ENCODE measurements at regions not wholly inside any gene's neighbourhood (a gene's known extent, or its start where the extent isn't known, plus 50 kb on each side); places are given as distances from the start of the nearest gene placed in this dataset.

DNA sequence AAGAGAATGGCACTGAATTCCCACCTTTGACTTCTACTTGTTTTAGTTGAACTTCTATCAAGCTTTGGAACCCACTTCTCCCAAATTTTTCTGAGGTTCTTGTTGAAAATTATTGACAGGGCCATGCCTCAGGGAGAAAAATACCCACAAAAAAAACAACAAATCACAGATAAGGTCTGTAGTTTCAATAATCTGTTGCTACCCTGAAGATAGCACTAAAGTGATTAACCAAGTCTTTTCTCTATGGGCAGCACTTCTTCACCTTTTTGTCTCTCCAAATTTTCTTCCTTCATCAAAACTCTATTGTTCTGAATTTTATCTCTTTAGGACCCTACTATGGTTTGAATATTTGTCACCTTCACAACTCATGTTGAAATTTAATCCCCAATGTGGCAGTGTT is 154.3 kb upstream of the FGF10 start:
- Histone ChIP-seq H2BK120ac (ENCODE audit: low read depth, low read length) (no peak overlapping the region), H2AFZ (replicated peaks; ENCODE audit: low read length, poor library complexity) (no peak overlapping the region), H3K9me3 (ENCODE audit: control insufficient read depth, insufficient read depth, low read length) (no peaks in the 10 kb centered on the region), H3K56ac (ENCODE audit: extremely low read depth, insufficient read depth, low read length) (no peak overlapping the region), H3K27ac (ENCODE audit: insufficient read depth, low read length) (no peak overlapping the region), H3K4ac (ENCODE audit: low read depth, low read length) (no peak overlapping the region), H3K36me3 (ENCODE audit: control insufficient read depth, insufficient read depth, low read length) (no peaks in the 10 kb centered on the region), H2AK5ac (ENCODE audit: low read depth, low read length) (no peak overlapping the region), H3K4me1 (ENCODE audit: control insufficient read depth, insufficient read depth, low read length) (no peaks in the 10 kb centered on the region), H3K23ac (ENCODE audit: low read depth, low read length) (no peak overlapping the region), H4K5ac (ENCODE audit: low read depth, low read length) (no peak overlapping the region), H4K8ac (ENCODE audit: low read depth in 2 of 2, low read length in 2 of 2) (no peak overlapping the region), H3K27me3 (ENCODE audit: control insufficient read depth, insufficient read depth, low read length) (no peaks in the 10 kb centered on the region), H2BK20ac (ENCODE audit: low read depth, low read length) (no peak overlapping the region), H4K91ac (ENCODE audit: insufficient read depth, low read depth, low read length) (no peak overlapping the region), H3K4me3 (ENCODE audit: insufficient read depth, low read depth, low read length) (no peak overlapping the region), H2BK5ac (ENCODE audit: low read depth, low read length, poor library complexity, severe bottlenecking) (no peak overlapping the region), H3K4me2 (ENCODE audit: low read depth, low read length) (no peak overlapping the region), H3K18ac (ENCODE audit: low read depth, low read length) (no peak overlapping the region), H3K9ac (ENCODE audit: low read depth, low read length) (no peak overlapping the region), H2AK9ac (replicated peaks; ENCODE audit: low read depth, low read length, poor library complexity) (no peak overlapping the region), H2BK15ac (ENCODE audit: low read depth, low read length) (no peak overlapping the region), H3K14ac (replicated peaks; ENCODE audit: low read depth, low read length) (no peak overlapping the region), H3K9me1 (ENCODE audit: insufficient read depth, low read length) (no peaks in the 10 kb centered on the region), H3K79me1 (ENCODE audit: low read depth in 1 of 2, low read length in 2 of 2) (no peaks in the 10 kb centered on the region), H4K20me1 (ENCODE audit: insufficient read depth, low read length) (no peaks in the 10 kb centered on the region)
- no TSS peak for BruUV-seq (replicated peaks)
- dilution Hi-C loops (cut with HindIII; ENCODE audit: low sequenced_read_pairs, unreplicated experiment) (no loop called here), intact Hi-C loops (cut with micrococcal nuclease) (no loop called here), in situ Hi-C loops (cut with MboI; ENCODE audit: low sequenced_read_pairs) (no loop called here)
- TF ChIP-seq CHD1 (IDR thresholded peaks at IDR 0.05; ENCODE audit: low read depth, low read length) (no peak), CTCF (conservative IDR thresholded peaks at IDR 0.05; ENCODE audit: low read depth, low read length) (no peak), BHLHE40 (IDR thresholded peaks at IDR 0.05; ENCODE audit: low read depth, low read length) (no peak), RCOR1 (IDR thresholded peaks at IDR 0.05; ENCODE audit: insufficient replicate concordance, low read length) (no peak), MXI1 (IDR thresholded peaks at IDR 0.05; ENCODE audit: borderline replicate concordance, low read depth, low read length) (no peak), POLR2A (IDR thresholded peaks at IDR 0.05; ENCODE audit: low read depth, low read length) (no peak), FOS (IDR thresholded peaks at IDR 0.05; ENCODE audit: low read depth, low read length) (no peak), RFX5 (IDR thresholded peaks at IDR 0.05; ENCODE audit: low read depth, low read length) (no peak), SMC3 (IDR thresholded peaks at IDR 0.05; ENCODE audit: low read depth, low read length) (no peak), MAFK (IDR thresholded peaks at IDR 0.05; ENCODE audit: low read depth, low read length) (no peak)
- TF ChIP-seq, protein P1, sequence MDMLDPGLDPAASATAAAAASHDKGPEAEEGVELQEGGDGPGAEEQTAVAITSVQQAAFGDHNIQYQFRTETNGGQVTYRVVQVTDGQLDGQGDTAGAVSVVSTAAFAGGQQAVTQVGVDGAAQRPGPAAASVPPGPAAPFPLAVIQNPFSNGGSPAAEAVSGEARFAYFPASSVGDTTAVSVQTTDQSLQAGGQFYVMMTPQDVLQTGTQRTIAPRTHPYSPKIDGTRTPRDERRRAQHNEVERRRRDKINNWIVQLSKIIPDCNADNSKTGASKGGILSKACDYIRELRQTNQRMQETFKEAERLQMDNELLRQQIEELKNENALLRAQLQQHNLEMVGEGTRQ (IDR thresholded peaks at IDR 0.05; ENCODE audit: low read depth, low read length) = no peak
- TF ChIP-seq, protein P2, sequence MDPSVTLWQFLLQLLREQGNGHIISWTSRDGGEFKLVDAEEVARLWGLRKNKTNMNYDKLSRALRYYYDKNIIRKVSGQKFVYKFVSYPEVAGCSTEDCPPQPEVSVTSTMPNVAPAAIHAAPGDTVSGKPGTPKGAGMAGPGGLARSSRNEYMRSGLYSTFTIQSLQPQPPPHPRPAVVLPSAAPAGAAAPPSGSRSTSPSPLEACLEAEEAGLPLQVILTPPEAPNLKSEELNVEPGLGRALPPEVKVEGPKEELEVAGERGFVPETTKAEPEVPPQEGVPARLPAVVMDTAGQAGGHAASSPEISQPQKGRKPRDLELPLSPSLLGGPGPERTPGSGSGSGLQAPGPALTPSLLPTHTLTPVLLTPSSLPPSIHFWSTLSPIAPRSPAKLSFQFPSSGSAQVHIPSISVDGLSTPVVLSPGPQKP (IDR thresholded peaks at IDR 0.05; ENCODE audit: borderline replicate concordance, low read depth, low read length) = no peak
- ATAC-seq (ENCODE audit: low read depth) (no peak), DNase-seq (no peak)
- POLR2A ChIA-PET (ENCODE audit: unreplicated experiment) = no interaction called here
- CTCF ChIA-PET = no interaction called here

Measured in IMR-90 (cell line).